ENCODE measurements at regions not wholly inside any gene's neighbourhood (a gene's known extent, or its start where the extent isn't known, plus 50 kb on each side); places are given as distances from the start of the nearest gene placed in this dataset.

DNA sequence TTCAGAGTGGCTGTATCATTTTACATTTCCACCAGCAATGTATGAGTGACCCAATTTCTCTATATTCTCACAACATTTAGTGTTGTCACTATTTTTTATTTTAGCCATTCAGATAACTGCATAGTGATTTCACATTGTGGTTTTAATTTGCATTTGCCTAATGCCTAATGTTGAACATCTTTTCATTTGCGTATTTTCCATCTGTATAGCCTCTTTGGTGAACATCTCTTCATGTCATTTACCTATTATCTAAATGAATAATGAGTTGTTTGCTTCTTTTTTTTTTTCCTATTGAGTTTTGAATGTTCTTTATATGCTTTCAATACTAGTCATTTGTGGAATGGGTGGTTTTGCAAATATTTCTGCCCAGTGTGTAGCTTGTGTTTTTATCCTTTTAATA is 120.9 kb upstream of the CPHXL start:
- TF ChIP-seq, protein P1, sequence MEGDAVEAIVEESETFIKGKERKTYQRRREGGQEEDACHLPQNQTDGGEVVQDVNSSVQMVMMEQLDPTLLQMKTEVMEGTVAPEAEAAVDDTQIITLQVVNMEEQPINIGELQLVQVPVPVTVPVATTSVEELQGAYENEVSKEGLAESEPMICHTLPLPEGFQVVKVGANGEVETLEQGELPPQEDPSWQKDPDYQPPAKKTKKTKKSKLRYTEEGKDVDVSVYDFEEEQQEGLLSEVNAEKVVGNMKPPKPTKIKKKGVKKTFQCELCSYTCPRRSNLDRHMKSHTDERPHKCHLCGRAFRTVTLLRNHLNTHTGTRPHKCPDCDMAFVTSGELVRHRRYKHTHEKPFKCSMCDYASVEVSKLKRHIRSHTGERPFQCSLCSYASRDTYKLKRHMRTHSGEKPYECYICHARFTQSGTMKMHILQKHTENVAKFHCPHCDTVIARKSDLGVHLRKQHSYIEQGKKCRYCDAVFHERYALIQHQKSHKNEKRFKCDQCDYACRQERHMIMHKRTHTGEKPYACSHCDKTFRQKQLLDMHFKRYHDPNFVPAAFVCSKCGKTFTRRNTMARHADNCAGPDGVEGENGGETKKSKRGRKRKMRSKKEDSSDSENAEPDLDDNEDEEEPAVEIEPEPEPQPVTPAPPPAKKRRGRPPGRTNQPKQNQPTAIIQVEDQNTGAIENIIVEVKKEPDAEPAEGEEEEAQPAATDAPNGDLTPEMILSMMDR (conservative IDR thresholded peaks at IDR 0.05), result no peak
- no peak for TF ChIP-seq EZH2 (IDR thresholded peaks at IDR 0.05; ENCODE audit: low read depth)
